Large intestine (tissue), 3 donors: ENCODE measurements at regions not wholly inside any gene's neighbourhood (a gene's known extent, or its start where the extent isn't known, plus 50 kb on each side); places are given as distances from the start of the nearest gene placed in this dataset.

ENCODE experiments used
- DNase-seq, 2 donors: peaks; one replicate each; pipeline versions ENCODE4 v3.0.0 to v3.0.0-alpha.2; 2013
- H3K27ac ChIP-seq: one replicate; pipeline ENCODE4 v1.5.1; 2013; ENCODE audit warnings: low read length
- H3K27me3 ChIP-seq: 2 replicates; pipeline ENCODE4 v1.6.1; 2013; ENCODE audit warnings: low read length; ENCODE audit not compliant: control insufficient read depth, insufficient read depth
- H3K36me3 ChIP-seq: 2 replicates; pipeline ENCODE4 v1.6.1; 2013; ENCODE audit warnings: low read length; ENCODE audit not compliant: control insufficient read depth, insufficient read depth
- H3K4me1 ChIP-seq: one replicate; pipeline ENCODE4 v1.6.1; 2013; ENCODE audit warnings: low read length; ENCODE audit not compliant: control insufficient read depth, insufficient read depth
- H3K4me3 ChIP-seq: one replicate; pipeline ENCODE4 v1.5.1; 2013; ENCODE audit warnings: low read length
- H3K9me3 ChIP-seq: one replicate; pipeline ENCODE4 v1.6.1; 2013; ENCODE audit warnings: mild to moderate bottlenecking, low read depth, low read length, moderate library complexity; ENCODE audit not compliant: control insufficient read depth
- WGBS: methylation state at CpG from one replicate; pipeline ENCODE4 v1.1.5; 2013; ENCODE audit warnings: low lambda C conversion rate; ENCODE audit not compliant: insufficient coverage; 5-methylcytosine and 5-hydroxymethylcytosine counted together

DNA sequence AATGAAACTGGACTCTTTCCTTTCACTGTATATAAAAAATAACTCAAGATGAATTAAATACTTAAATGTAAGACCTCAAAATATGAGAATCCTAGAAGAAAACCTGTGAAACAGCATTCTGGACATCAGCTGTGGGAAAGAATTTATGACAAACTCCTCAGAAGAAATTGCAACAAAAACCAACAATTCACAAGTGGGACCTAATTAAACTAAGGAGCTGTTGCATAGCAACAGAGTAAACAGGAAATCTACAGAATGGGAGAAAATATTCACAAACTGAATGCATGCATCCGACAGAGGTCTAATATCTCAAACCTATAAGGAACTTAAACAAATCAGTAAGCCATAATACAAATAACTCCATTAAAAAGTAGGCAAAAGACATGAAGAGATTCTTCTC lies 851.7 kb upstream of the PCDH10 start:
- Histone ChIP-seq H3K9me3 (no peaks in the 10 kb centered on the region), H3K36me3 (no peaks in the 10 kb centered on the region), H3K27ac (no peak overlapping the region), H3K4me1 (no peaks in the 10 kb centered on the region), H3K4me3 (no peak overlapping the region), H3K27me3 (no peaks in the 10 kb centered on the region)
- WGBS: no CpG with 5 or more reads among the region's 1 CpG
- peak; percentile 12 to 15 for DNase-seq

DNA sequence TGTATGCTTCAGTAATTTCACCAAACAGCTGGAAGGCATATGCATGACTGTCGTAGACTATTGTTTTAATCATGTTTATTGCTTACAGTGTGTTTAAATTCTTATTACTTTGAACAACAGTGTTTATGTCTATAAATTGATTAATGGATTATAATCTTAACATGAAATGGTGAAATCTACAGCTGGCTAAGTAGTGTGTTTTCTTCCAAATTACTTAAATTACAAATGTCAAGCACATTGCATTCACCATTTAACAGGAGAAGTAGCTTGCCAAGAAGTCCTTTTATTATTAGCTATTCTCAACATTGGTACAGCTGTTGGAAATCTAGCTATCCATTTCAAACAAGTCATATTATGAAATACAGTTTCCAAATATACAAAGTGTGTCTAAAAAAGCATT lies 849.3 kb upstream of the PCDH10 start:
- no CpG with 5 or more reads among the region's 1 CpG for WGBS
- H3K27me3 ChIP-seq: no peaks in the 10 kb centered on the region
- no peak for DNase-seq
- no peak overlapping the region for H3K4me3 ChIP-seq
- no peaks in the 10 kb centered on the region for H3K36me3 ChIP-seq
- no peak overlapping the region for H3K27ac ChIP-seq
- no peaks in the 10 kb centered on the region for H3K4me1 ChIP-seq
- H3K9me3 ChIP-seq: no peaks in the 10 kb centered on the region

DNA sequence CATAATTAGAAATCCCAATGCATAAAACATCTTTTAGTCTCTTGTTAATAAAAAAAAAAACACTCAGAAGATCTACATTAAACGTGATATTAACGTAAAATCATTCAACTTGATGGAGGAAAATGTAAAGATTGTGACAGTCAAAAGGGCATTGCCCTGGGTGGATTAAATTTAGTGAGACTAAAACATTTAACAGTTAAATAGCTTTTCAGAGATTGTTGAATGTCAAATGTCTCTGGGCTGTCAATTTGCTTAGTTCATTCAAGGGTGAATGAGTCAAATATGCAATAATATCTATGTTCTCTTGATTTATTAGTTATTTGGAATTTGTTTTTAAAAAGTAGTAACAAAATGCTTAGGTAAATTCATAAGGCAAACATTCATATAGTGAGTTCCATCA lies 836.6 kb upstream of the PCDH10 start:
- WGBS: 93% methylated on average over 2 of the region's 2 CpGs
- Histone ChIP-seq H3K36me3 (no peaks in the 10 kb centered on the region), H3K27ac (no peak overlapping the region), H3K27me3 (no peaks in the 10 kb centered on the region), H3K4me1 (no peaks in the 10 kb centered on the region), H3K9me3 (no peaks in the 10 kb centered on the region), H3K4me3 (no peak overlapping the region)
- no peak for DNase-seq

GRCh38 chr4:132313852-132314251 lies 835.2 kb upstream of the PCDH10 start:
- Histone ChIP-seq H3K4me1 (no peaks in the 10 kb centered on the region), H3K27me3 (no peaks in the 10 kb centered on the region), H3K36me3 (no peaks in the 10 kb centered on the region), H3K9me3 (no peaks in the 10 kb centered on the region), H3K4me3 (no peak overlapping the region), H3K27ac (no peak overlapping the region)
- DNase-seq: no peak
- 61% methylated on average over 3 of the region's 7 CpGs for WGBS

GRCh38 chr4:132316738-132317137 lies 832.4 kb upstream of the PCDH10 start:
- no peaks in the 10 kb centered on the region for H3K36me3 ChIP-seq
- H3K27ac ChIP-seq: no peak overlapping the region
- WGBS: 100% methylated on average over 1 of the region's 2 CpGs
- H3K9me3 ChIP-seq: no peaks in the 10 kb centered on the region
- H3K27me3 ChIP-seq: no peaks in the 10 kb centered on the region
- DNase-seq: no peak
- no peaks in the 10 kb centered on the region for H3K4me1 ChIP-seq
- no peak overlapping the region for H3K4me3 ChIP-seq

DNA sequence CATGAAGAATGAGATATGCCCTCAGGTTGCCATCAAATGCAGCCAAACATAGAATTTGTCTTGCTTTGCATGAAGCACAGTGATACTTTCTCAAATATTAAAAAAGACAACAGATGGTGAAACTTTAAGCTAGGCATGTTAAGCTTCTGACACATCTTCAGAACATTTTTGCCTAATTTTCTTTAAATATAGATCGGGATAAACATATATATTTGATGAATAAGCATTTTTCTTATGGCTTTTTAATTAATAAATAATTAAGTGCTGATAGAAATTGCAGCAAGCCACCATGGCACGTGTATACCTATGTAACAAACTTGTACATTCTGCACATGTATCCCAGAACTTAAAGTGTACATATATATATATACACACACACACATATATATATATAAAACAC lies 831.2 kb upstream of the PCDH10 start:
- no peaks in the 10 kb centered on the region for H3K27me3 ChIP-seq
- no peaks in the 10 kb centered on the region for H3K36me3 ChIP-seq
- no peaks in the 10 kb centered on the region for H3K9me3 ChIP-seq
- no peaks in the 10 kb centered on the region for H3K4me1 ChIP-seq
- H3K27ac ChIP-seq: no peak overlapping the region
- DNase-seq: no peak
- 100% methylated on average over 1 of the region's 2 CpGs for WGBS
- no peak overlapping the region for H3K4me3 ChIP-seq

DNA sequence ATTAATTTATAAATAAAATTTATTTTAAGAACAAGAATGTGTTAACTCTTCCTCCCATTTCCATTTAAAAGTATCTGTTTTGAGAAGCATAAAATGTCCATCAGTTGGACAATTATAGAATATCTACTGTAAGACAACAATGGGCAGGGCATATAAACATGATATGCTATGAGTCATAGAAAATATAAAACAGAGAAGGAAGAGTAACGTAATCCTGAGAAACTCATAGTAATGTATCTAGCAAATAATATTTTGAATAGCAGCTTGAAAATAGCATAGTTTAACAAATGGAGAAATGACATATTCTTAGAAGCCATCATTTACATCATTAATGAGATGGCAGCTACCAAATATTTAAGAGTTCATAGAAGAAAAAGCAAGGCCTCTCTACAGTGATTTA lies 820.3 kb upstream of the PCDH10 start:
- Histone ChIP-seq H3K9me3 (no peaks in the 10 kb centered on the region), H3K27ac (no peak overlapping the region), H3K27me3 (no peaks in the 10 kb centered on the region), H3K4me3 (no peak overlapping the region), H3K36me3 (no peaks in the 10 kb centered on the region), H3K4me1 (no peaks in the 10 kb centered on the region)
- 89% methylated on average over 1 of the region's 1 CpG for WGBS
- DNase-seq: no peak

DNA sequence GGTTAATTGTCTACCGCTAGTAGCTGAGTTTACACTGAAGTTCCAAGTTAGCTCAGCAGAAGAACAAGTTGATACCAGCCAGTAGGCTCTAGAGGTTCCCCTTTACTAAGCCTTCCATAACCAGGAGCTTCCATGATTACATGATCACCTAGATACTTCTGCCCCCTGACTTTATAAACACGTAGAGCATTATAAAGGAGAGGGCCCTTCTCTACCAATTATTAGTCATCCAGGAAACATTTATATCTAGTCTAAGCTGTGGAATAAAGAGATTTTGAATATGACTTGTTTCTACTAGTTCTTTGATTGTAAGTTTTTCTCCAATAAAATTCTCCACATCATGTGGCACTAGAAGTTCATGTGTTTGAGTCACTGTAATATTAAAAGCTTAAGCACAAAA lies 818.1 kb upstream of the PCDH10 start:
- 86% methylated on average over 1 of the region's 2 CpGs for WGBS
- Histone ChIP-seq H3K36me3 (no peaks in the 10 kb centered on the region), H3K4me3 (no peak overlapping the region), H3K9me3 (no peaks in the 10 kb centered on the region), H3K27ac (no peak overlapping the region), H3K4me1 (no peaks in the 10 kb centered on the region), H3K27me3 (no peaks in the 10 kb centered on the region)
- DNase-seq: no peak

- DNase-seq: no peak
Observed at GRCh38 chr4:132332932-132333723, 816.0 kb upstream of the PCDH10 start.

DNA sequence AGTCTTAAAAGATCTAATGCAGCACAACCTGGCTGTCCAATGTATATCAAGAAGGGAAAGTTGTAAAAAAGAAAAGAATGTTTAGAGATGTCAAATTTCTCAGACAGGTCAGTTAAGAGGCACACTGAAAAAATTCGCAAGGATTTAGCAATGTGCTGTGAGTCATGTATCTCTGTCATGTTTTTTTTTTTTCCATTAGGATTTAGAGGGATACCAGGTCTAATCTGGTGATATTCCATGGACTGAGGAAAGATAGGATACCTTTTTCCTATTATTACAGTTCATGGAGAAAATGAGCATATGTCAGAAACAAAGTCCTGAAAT lies 815.4 kb upstream of the PCDH10 start:
- Histone ChIP-seq H3K9me3 (no peaks in the 10 kb centered on the region), H3K4me3 (no peak overlapping the region), H3K27ac (no peak overlapping the region), H3K4me1 (no peaks in the 10 kb centered on the region), H3K27me3 (no peaks in the 10 kb centered on the region), H3K36me3 (no peaks in the 10 kb centered on the region)
- 83% methylated on average over 1 of the region's 1 CpG for WGBS
- DNase-seq: no peak

More at GRCh38 chr4:132332932-132333723, 816.0 kb upstream of the PCDH10 start:
- H3K4me3 ChIP-seq: no peak overlapping the region
- H3K27me3 ChIP-seq: no peaks in the 10 kb centered on the region
- H3K4me1 ChIP-seq: no peaks in the 10 kb centered on the region
- H3K36me3 ChIP-seq: no peaks in the 10 kb centered on the region
- H3K27ac ChIP-seq: no peak overlapping the region
- WGBS: no CpG with 5 or more reads among the region's 1 CpG
- no peaks in the 10 kb centered on the region for H3K9me3 ChIP-seq

GRCh38 chr4:132334081-132334480 lies 815.0 kb upstream of the PCDH10 start:
- WGBS: 0% methylated on average over 1 of the region's 3 CpGs
- no peaks in the 10 kb centered on the region for H3K27me3 ChIP-seq
- DNase-seq: no peak
- H3K9me3 ChIP-seq: no peaks in the 10 kb centered on the region
- no peaks in the 10 kb centered on the region for H3K4me1 ChIP-seq
- H3K4me3 ChIP-seq: no peak overlapping the region
- H3K27ac ChIP-seq: no peak overlapping the region
- no peaks in the 10 kb centered on the region for H3K36me3 ChIP-seq
